Mononuclear cell (primary cell): ENCODE measurements at regions not wholly inside any gene's neighbourhood (a gene's known extent, or its start where the extent isn't known, plus 50 kb on each side); places are given as distances from the start of the nearest gene placed in this dataset.
"Not testable (repeated sequence)": the region's sequence is repeated elsewhere in the genome, so short reads cannot be mapped to it uniquely, and the experiment has no call there.

Experiments used
- H3K27me3 ChIP-seq: 2 replicates; pipeline ENCODE4 v1.6.0; 2011; ENCODE audit warnings: low read length, control low read depth; ENCODE audit not compliant: insufficient read depth
- H3K4me1 ChIP-seq: 2 replicates; pipeline ENCODE4 v1.5.1; 2011; ENCODE audit warnings: mild to moderate bottlenecking, low read length, control low read depth; ENCODE audit not compliant: insufficient read depth
- H3K4me3 ChIP-seq: 2 replicates; pipeline ENCODE4 v1.5.1; 2011; ENCODE audit warnings: mild to moderate bottlenecking, low read length, moderate library complexity
- H3K9me3 ChIP-seq: 2 replicates; pipeline ENCODE4 v1.5.1; 2011; ENCODE audit warnings: low read depth, mild to moderate bottlenecking, control low read depth, low read length

- H3K4me3 ChIP-seq = no peak overlapping the region
- H3K9me3 ChIP-seq = no peaks in the 10 kb centered on the region
- peaks cover 3% of the 10 kb centered on the region for H3K4me1 ChIP-seq
- no peaks in the 10 kb centered on the region for H3K27me3 ChIP-seq
Measured at GRCh38 chr1:831522-831921, 92.2 kb upstream of the SAMD11 start.

GRCh38 chr1:832136-832535 lies 91.6 kb upstream of the SAMD11 start:
- Histone ChIP-seq H3K4me1 (no peaks in the 10 kb centered on the region), H3K9me3 (no peaks in the 10 kb centered on the region), H3K4me3 (no peak overlapping the region), H3K27me3 (no peaks in the 10 kb centered on the region)

GRCh38 chr1:833226-833625 lies 90.5 kb upstream of the SAMD11 start:
- not testable (repeated sequence) for H3K4me3 ChIP-seq, H3K9me3 ChIP-seq, H3K4me1 ChIP-seq, H3K27me3 ChIP-seq

GRCh38 chr1:835509-835908 lies 88.2 kb upstream of the SAMD11 start:
- not testable (repeated sequence) for H3K4me1 ChIP-seq, H3K27me3 ChIP-seq, H3K4me3 ChIP-seq, H3K9me3 ChIP-seq

GRCh38 chr1:837601-838000 lies 86.1 kb upstream of the SAMD11 start:
- not testable (repeated sequence) for H3K9me3 ChIP-seq, H3K4me1 ChIP-seq, H3K27me3 ChIP-seq, H3K4me3 ChIP-seq

GRCh38 chr1:838291-838690 lies 85.4 kb upstream of the SAMD11 start:
- not testable (repeated sequence) for H3K9me3 ChIP-seq, H3K4me1 ChIP-seq, H3K27me3 ChIP-seq, H3K4me3 ChIP-seq

- H3K4me3 ChIP-seq, H3K27me3 ChIP-seq, H3K9me3 ChIP-seq: not testable (repeated sequence)
- peaks cover 20% of the 10 kb centered on the region for H3K4me1 ChIP-seq
Measured at GRCh38 chr1:840592-840991, 83.1 kb upstream of the SAMD11 start.

GRCh38 chr1:841671-842425 lies 81.9 kb upstream of the SAMD11 start:
- not testable (repeated sequence) for H3K27me3 ChIP-seq, H3K4me3 ChIP-seq, H3K9me3 ChIP-seq
- H3K4me1 ChIP-seq = peaks cover 20% of the 10 kb centered on the region

GRCh38 chr1:842799-843198 lies 80.9 kb upstream of the SAMD11 start:
- not testable (repeated sequence) for H3K9me3 ChIP-seq, H3K27me3 ChIP-seq, H3K4me3 ChIP-seq
- peaks cover 20% of the 10 kb centered on the region for H3K4me1 ChIP-seq

- not testable (repeated sequence) for H3K27me3 ChIP-seq, H3K9me3 ChIP-seq, H3K4me3 ChIP-seq
- peaks cover 20% of the 10 kb centered on the region for H3K4me1 ChIP-seq
Measured at GRCh38 chr1:843946-844345, 79.8 kb upstream of the SAMD11 start.

GRCh38 chr1:844472-845026 lies 79.2 kb upstream of the SAMD11 start:
- H3K27me3 ChIP-seq = no peaks in the 10 kb centered on the region
- peaks cover 20% of the 10 kb centered on the region for H3K4me1 ChIP-seq
- H3K9me3 ChIP-seq = no peaks in the 10 kb centered on the region
- no peak overlapping the region for H3K4me3 ChIP-seq

- peaks cover 20% of the 10 kb centered on the region for H3K4me1 ChIP-seq
- H3K27me3 ChIP-seq, H3K4me3 ChIP-seq, H3K9me3 ChIP-seq: not testable (repeated sequence)
Measured at GRCh38 chr1:845641-846040, 78.1 kb upstream of the SAMD11 start.

- not testable (repeated sequence) for H3K4me1 ChIP-seq
Measured at GRCh38 chr1:849873-850272, 73.8 kb upstream of the SAMD11 start.

GRCh38 chr1:850318-850717 lies 73.4 kb upstream of the SAMD11 start:
- H3K9me3 ChIP-seq, H3K4me1 ChIP-seq, H3K4me3 ChIP-seq, H3K27me3 ChIP-seq: not testable (repeated sequence)

More at GRCh38 chr1:849873-850272, 73.8 kb upstream of the SAMD11 start:
- H3K9me3 ChIP-seq, H3K4me3 ChIP-seq, H3K27me3 ChIP-seq: not testable (repeated sequence)

GRCh38 chr1:851398-851797 lies 72.3 kb upstream of the SAMD11 start:
- H3K4me1 ChIP-seq, H3K4me3 ChIP-seq, H3K9me3 ChIP-seq, H3K27me3 ChIP-seq: not testable (repeated sequence)

GRCh38 chr1:851841-852240 lies 71.9 kb upstream of the SAMD11 start:
- H3K4me1 ChIP-seq, H3K27me3 ChIP-seq, H3K9me3 ChIP-seq, H3K4me3 ChIP-seq: not testable (repeated sequence)
